HG03354 (cell line): ENCODE measurements at regions not wholly inside any gene's neighbourhood (a gene's known extent, or its start where the extent isn't known, plus 50 kb on each side); places are given as distances from the start of the nearest gene placed in this dataset.

Experiments
- ATAC-seq: cut with Tn5 transposase; IDR thresholded peaks from one replicate; pipeline ENCODE4 v1.9.1; 2021; ENCODE audit warnings: mild to moderate bottlenecking; ENCODE audit not compliant: unreplicated experiment, poor library complexity, severe bottlenecking

GRCh38 chr9:21560281-21560745 lies 78.2 kb upstream of the IFNE start:
- ATAC-seq: no peak

GRCh38 chr9:21561502-21561901 lies 79.4 kb upstream of the IFNE start:
- no peak for ATAC-seq

DNA sequence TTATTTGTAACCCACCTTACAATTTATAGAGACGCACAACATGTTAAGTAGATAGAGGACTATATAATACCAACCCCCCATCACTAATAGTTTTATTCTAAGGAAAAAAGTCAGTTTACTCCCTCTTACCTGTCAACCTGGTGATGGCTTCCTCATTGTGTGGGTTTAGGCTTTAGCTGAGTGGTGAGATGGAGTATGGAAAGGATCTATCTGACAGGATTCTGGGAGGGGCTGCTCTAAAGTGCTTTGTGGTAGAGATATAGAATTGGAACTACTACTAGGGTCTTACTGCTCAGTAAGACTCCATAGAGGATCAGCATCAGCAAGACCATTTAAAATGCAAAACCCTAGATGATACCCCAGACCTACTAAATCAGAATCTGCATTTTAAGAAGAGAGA lies 82.1 kb upstream of the IFNE start:
- ATAC-seq: no peak

DNA sequence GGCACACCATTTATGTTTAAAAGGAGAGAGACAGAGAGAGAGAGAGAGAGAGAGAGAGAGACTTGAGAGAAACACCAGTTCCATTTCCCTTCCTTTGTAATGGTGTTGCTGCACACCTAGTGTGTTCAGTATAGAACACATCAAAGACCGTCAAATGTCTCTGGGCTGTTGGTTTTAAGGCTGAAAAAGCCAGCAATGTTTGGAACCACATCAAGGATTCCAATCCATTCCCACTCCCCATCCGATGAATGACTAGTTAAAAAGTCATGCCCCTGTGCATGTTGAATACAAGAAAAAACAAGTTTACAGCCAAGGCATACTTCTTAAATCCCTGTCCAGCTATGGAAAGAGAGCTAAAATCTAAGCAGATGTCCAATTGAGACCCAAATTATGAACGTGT lies 83.0 kb upstream of the IFNE start:
- ATAC-seq: no peak

DNA sequence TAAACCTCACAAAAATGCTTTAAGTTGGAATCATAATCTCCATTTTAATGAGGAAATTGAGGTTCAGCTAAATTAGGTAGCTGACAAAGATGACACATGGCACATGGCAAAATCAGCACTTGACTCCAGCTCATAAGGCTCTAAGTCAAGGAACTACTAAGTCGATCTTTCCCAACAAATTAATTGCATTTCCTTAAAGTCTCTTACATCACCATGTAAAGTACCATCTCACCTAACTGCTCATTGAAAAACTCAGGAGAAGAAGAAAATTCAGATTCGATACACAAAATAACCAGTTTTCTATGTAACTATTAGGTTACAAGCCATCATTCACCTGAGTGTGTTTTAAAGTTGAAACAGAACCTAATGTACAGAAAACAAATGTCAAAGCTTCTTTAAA lies 85.8 kb upstream of the IFNE start:
- ATAC-seq: no peak

GRCh38 chr9:21568484-21568883 lies 86.4 kb upstream of the IFNE start:
- no peak for ATAC-seq

DNA sequence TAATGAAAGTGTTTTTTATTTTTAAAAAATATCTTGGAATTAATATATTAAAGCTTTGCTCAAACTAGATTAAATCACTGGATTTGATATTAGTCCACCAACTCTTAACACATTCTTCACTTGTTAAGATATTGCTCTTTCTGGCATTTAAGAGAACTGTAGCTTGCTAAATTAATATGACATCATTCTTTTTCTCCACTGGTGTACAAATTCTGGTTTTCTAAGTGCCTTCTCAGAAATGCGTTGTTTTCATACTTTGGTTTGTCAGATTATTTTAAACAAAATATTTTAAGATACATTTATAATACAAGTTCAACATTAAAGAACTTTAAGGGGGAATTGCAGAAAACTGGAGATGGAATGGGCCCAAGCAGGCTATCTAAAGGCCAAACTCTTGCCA lies 87.6 kb upstream of the IFNE start:
- ATAC-seq: no peak

GRCh38 chr9:21570643-21571275 lies 88.6 kb upstream of the IFNE start:
- no peak for ATAC-seq

GRCh38 chr9:21574261-21574660 lies 92.1 kb upstream of the IFNE start:
- no peak for ATAC-seq

GRCh38 chr9:21576331-21577189 lies 94.4 kb upstream of the IFNE start:
- no peak for ATAC-seq

DNA sequence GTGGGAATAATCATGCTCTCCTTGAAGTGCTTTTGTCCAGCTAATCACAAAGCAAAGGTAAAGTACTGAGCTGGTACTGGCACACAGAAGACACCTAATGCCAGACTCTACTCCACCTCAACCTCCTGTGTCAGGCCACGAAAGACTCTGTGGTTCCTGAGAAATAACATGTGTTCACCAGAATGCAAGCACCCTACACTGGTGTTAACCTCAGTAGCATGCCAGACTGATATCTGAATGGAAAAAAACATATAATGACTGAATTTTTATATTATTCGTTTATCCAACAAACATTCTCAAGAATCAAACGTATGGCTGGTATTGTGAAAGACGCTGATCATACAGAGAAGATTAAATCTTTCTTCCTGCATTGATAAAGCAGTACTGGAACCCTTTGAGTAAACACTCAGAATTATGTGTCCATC lies 97.1 kb upstream of the IFNE start:
- ATAC-seq: no peak

GRCh38 chr9:21579743-21580142 lies 97.6 kb upstream of the IFNE start:
- ATAC-seq: no peak

- ATAC-seq: no peak
Observed at GRCh38 chr9:21580636-21581378, 98.7 kb upstream of the IFNE start.

DNA sequence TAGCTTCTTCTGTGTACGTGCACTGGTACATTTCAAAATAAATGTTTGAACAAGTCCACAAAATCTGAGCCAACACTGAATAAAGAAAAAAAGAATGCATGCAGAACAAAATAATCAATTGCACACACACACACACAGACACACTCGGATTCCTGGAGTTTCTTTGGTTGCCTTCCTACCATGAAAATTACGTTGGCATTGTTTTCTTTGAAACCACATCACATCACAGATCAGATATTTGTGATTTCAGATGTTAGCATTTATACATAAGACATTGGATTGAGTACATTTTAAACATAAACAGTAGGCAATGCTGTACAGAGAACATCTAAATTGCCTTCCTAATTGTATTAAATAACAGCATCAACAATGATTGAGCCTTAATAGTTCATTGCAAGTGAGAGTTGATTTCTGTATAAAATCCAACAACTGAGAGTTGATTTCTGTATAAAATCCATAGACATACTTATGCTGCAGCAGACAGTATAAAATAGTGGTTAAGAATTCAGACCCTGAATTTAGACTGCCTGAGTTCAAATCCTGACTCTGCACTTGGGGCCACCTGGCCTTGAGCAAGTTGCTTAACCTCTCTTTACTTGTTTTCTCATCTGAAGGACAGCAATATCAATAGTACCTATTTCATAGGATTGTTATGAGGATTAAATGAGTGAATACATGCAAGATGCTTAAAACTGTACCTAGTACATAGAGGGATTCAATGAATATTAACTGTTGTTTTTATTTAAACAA lies 101.7 kb upstream of the IFNE start:
- no peak for ATAC-seq

DNA sequence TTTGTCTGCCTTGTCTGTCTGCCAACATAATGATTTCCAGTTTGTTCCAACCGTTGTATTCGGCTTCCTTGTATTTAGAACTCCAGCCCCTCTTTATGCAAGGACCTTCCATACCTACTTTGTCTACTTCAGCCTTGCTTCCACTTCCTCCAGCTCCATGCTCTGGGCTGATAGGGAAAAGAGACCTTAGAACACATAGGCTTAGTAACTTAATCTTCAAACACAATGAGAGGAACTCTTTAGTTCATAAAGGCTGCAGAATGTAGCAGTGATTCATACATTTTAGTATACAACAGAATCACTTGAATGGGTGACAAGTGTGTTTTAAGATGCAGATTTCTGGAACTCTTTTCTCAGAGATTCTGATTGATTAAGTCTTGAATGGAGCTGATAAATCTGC lies 102.8 kb upstream of the IFNE start:
- no peak for ATAC-seq

- no peak for ATAC-seq
Observed at GRCh38 chr9:21585756-21586752, 103.9 kb upstream of the IFNE start.

- no peak for ATAC-seq
Observed at GRCh38 chr9:21589344-21590056, 107.4 kb upstream of the IFNE start.
